NB4 (cell line): ENCODE measurements at regions not wholly inside any gene's neighbourhood (a gene's known extent, or its start where the extent isn't known, plus 50 kb on each side); places are given as distances from the start of the nearest gene placed in this dataset.

ENCODE experiments used
- DNase-seq: peaks from one replicate; pipeline ENCODE4 v3.0.0; 2010; ENCODE audit warnings: low read depth
- H3K4me3 ChIP-seq: one replicate; pipeline ENCODE4 v1.5.1; 2011; ENCODE audit warnings: mild to moderate bottlenecking, low read depth, low read length, moderate library complexity
- CTCF ChIP-seq: IDR thresholded peaks from one replicate; pipeline ENCODE4 v1.5.1; 2012; ENCODE audit warnings: low read depth, low read length
- MAX ChIP-seq: IDR thresholded peaks from 2 replicates; pipeline ENCODE4 v1.6.1; 2011; ENCODE audit warnings: low read depth, low read length
- MYC ChIP-seq: IDR thresholded peaks from 2 replicates; pipeline ENCODE4 v1.6.1; 2011; ENCODE audit warnings: low read depth, low read length
- POLR2A ChIP-seq: IDR thresholded peaks from 2 replicates; pipeline ENCODE4 v1.6.1; 2011; ENCODE audit warnings: mild to moderate bottlenecking; ENCODE audit not compliant: insufficient read length; ENCODE audit errors: extremely low read depth

DNA sequence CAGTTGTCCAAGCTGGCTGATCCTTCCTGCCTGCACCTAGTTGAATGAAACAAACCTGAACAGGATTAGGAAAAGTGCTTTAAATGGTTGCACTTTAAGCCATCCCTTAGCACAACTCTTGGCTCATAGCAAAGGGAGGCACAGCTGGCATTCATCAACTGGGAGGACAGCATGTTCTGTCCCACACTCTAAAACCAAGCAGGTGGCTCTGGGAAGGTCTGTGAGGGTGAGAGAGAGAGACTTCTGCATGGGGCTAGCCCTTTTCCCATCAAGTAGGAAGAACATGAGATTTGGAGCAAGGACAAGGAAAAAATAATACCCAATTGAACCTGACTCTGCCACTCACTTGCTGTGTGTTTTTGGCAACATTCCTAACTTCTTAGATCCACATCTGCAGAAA is 140.9 kb upstream of the CCL2 start:
- no peak for DNase-seq
- TF ChIP-seq MAX (no peak), MYC (no peak), POLR2A (no peak), CTCF (no peak)
- no peak overlapping the region for H3K4me3 ChIP-seq

DNA sequence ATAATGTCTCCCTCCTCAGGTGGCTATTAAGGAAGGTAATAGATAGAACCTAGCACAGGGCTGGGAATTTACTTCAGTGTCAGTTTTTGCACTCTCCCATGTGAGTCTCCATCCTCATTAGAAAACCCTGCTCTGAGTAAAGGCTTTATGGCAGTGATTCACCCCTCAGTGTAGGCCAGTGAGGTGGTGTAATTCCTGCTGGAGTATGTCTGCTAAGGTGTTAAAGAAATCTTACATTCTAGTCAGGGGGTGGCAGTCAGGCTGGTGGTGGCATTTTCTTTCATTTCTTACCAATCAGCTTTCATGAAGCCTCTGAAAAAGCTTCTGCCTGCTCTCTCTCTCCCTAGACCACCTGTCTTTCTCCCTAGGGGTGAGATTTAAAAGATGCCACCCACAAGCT is 138.8 kb upstream of the CCL2 start:
- TF ChIP-seq POLR2A (no peak), MYC (no peak), CTCF (no peak), MAX (no peak)
- no peak overlapping the region for H3K4me3 ChIP-seq
- no peak for DNase-seq

GRCh38 chr17:34117332-34117731 is 137.8 kb upstream of the CCL2 start:
- H3K4me3 ChIP-seq = no peak overlapping the region
- no peak for DNase-seq
- TF ChIP-seq MYC = no peak
- no peak for TF ChIP-seq CTCF
- TF ChIP-seq POLR2A = no peak
- no peak for TF ChIP-seq MAX

GRCh38 chr17:34117811-34118210 is 137.3 kb upstream of the CCL2 start:
- no peak overlapping the region for H3K4me3 ChIP-seq
- no peak for DNase-seq
- no peak for TF ChIP-seq POLR2A
- TF ChIP-seq MYC = no peak
- TF ChIP-seq MAX = no peak
- no peak for TF ChIP-seq CTCF

GRCh38 chr17:34118564-34118963 is 136.5 kb upstream of the CCL2 start:
- H3K4me3 ChIP-seq = no peak overlapping the region
- TF ChIP-seq CTCF (no peak), MYC (no peak), POLR2A (no peak), MAX (no peak)
- no peak for DNase-seq

GRCh38 chr17:34121311-34121710 is 133.8 kb upstream of the CCL2 start:
- no peak for TF ChIP-seq POLR2A
- TF ChIP-seq CTCF = no peak
- no peak for TF ChIP-seq MAX
- no peak for TF ChIP-seq MYC
- H3K4me3 ChIP-seq = no peak overlapping the region
- DNase-seq = no peak
